IMR-90 (cell line): ENCODE measurements at regions not wholly inside any gene's neighbourhood (a gene's known extent, or its start where the extent isn't known, plus 50 kb on each side); places are given as distances from the start of the nearest gene placed in this dataset.
A peak's percentile ranks its signal among the peaks of the same experiment; 100 is the strongest.

Source experiments
- ATAC-seq: fragments of 200-7000 bp; cut with Tn5 transposase; 2 replicates; pipeline ENCODE4 v1.9.1; 2020; ENCODE audit warnings: low read depth, mild to moderate bottlenecking, moderate library complexity
- BruUV-seq: library from RNA; stranded (reverse); fragments of 400-500 nt; replicated peaks from 2 replicates; lab custom pipeline; 2021; lab: Mats Ljungman, UMichigan
- CTCF ChIA-PET: fragments of 300-600 bp; formaldehyde crosslinking; extraction: SDS; loops from one replicate; lab custom pipeline; 2021; ENCODE audit warnings: antibody characterized with exemption; lab: Yijun Ruan, JAX
- POLR2A ChIA-PET: fragments of 300-600 bp; sonication (Branson Sonifier 250); formaldehyde crosslinking; loops from one replicate; lab custom pipeline; 2022; ENCODE audit warnings: antibody characterized with exemption; ENCODE audit not compliant: unreplicated experiment; lab: Charles Lee
- DNase-seq: peaks from one replicate; pipeline ENCODE4 v3.0.0; 2013
- H2AFZ ChIP-seq: replicated peaks from 2 replicates; pipeline ENCODE3; 2013; ENCODE audit warnings: low read length, mild to moderate bottlenecking; ENCODE audit not compliant: poor library complexity
- H2AK5ac ChIP-seq: 2 replicates; pipeline ENCODE4 v1.6.1; 2013; ENCODE audit warnings: low read depth, low read length, inconsistent platforms
- H2AK9ac ChIP-seq: replicated peaks from 2 replicates; pipeline ENCODE3; 2013; ENCODE audit warnings: mild to moderate bottlenecking, low read depth, low read length, moderate library complexity; ENCODE audit not compliant: poor library complexity
- H2BK120ac ChIP-seq: 2 replicates; pipeline ENCODE4 v1.6.1; 2013; ENCODE audit warnings: low read depth, low read length, inconsistent platforms
- H2BK15ac ChIP-seq: 3 replicates; pipeline ENCODE4 v1.6.1; 2013; ENCODE audit warnings: low read depth, low read length, inconsistent platforms
- H2BK20ac ChIP-seq: 2 replicates; pipeline ENCODE4 v1.6.1; 2013; ENCODE audit warnings: low read depth, mild to moderate bottlenecking, inconsistent platforms, low read length, moderate library complexity
- H2BK5ac ChIP-seq: 2 replicates; pipeline ENCODE4 v1.6.1; 2013; ENCODE audit warnings: mild to moderate bottlenecking, low read depth, low read length, inconsistent platforms; ENCODE audit not compliant: poor library complexity, severe bottlenecking
- H3K14ac ChIP-seq: replicated peaks from 2 replicates; pipeline ENCODE4 v1.6.1; 2013; ENCODE audit warnings: low read depth, low read length, inconsistent platforms
- H3K18ac ChIP-seq: 2 replicates; pipeline ENCODE4 v1.6.1; 2013; ENCODE audit warnings: low read depth, low read length, control low read depth
- H3K23ac ChIP-seq: 2 replicates; pipeline ENCODE4 v1.6.1; 2013; ENCODE audit warnings: low read depth, low read length, inconsistent platforms
- H3K27ac ChIP-seq: 2 replicates; pipeline ENCODE4 v1.5.1; 2013; ENCODE audit warnings: mild to moderate bottlenecking, control low read depth, low read length; ENCODE audit not compliant: insufficient read depth
- H3K27me3 ChIP-seq: 2 replicates; pipeline ENCODE4 v1.6.1; 2013; ENCODE audit warnings: low read length; ENCODE audit not compliant: control insufficient read depth, insufficient read depth
- H3K36me3 ChIP-seq: 2 replicates; pipeline ENCODE4 v1.6.1; 2013; ENCODE audit warnings: low read length, mixed read lengths; ENCODE audit not compliant: control insufficient read depth, insufficient read depth
- H3K4ac ChIP-seq: 2 replicates; pipeline ENCODE4 v1.6.1; 2013; ENCODE audit warnings: low read depth, low read length, inconsistent platforms
- H3K4me1 ChIP-seq: 2 replicates; pipeline ENCODE4 v1.6.1; 2013; ENCODE audit warnings: low read length, mixed read lengths; ENCODE audit not compliant: control insufficient read depth, insufficient read depth
- H3K4me2 ChIP-seq: 2 replicates; pipeline ENCODE4 v1.6.1; 2013; ENCODE audit warnings: low read depth, mild to moderate bottlenecking, control low read depth, low read length, moderate library complexity
- H3K4me3 ChIP-seq: 2 replicates; pipeline ENCODE4 v1.5.1; 2013; ENCODE audit warnings: low read depth, mild to moderate bottlenecking, control low read depth, low read length, moderate library complexity; ENCODE audit not compliant: insufficient read depth
- H3K56ac ChIP-seq: 2 replicates; pipeline ENCODE4 v1.6.1; 2013; ENCODE audit warnings: low read length, inconsistent platforms; ENCODE audit not compliant: insufficient read depth; ENCODE audit errors: extremely low read depth
- H3K79me1 ChIP-seq, 2 experiments: 2 replicates each; pipeline ENCODE4 v1.6.1; 2013; ENCODE audit warnings: low read length in 2 of 2, inconsistent platforms in 1 of 2, low read depth in 1 of 2
- H3K9ac ChIP-seq: 2 replicates; pipeline ENCODE4 v1.6.1; 2013; ENCODE audit warnings: low read depth, low read length, control low read depth
- H3K9me1 ChIP-seq: 2 replicates; pipeline ENCODE4 v1.6.1; 2013; ENCODE audit warnings: low read length, inconsistent platforms; ENCODE audit not compliant: insufficient read depth
- H3K9me3 ChIP-seq: 2 replicates; pipeline ENCODE4 v1.6.1; 2013; ENCODE audit warnings: low read length; ENCODE audit not compliant: control insufficient read depth, insufficient read depth
- H4K20me1 ChIP-seq: 2 replicates; pipeline ENCODE4 v1.6.1; 2013; ENCODE audit warnings: low read length, inconsistent platforms; ENCODE audit not compliant: insufficient read depth
- H4K5ac ChIP-seq: 2 replicates; pipeline ENCODE4 v1.6.1; 2013; ENCODE audit warnings: mild to moderate bottlenecking, low read depth, low read length, control low read depth
- H4K8ac ChIP-seq, 2 experiments: 2 replicates each; pipeline ENCODE4 v1.6.1; 2013; ENCODE audit warnings: low read depth in 2 of 2, low read length in 2 of 2, control low read depth in 1 of 2, inconsistent platforms in 1 of 2
- H4K91ac ChIP-seq: 2 replicates; pipeline ENCODE4 v1.6.1; 2013; ENCODE audit warnings: low read depth, low read length, inconsistent platforms; ENCODE audit not compliant: insufficient read depth
- CTCF ChIP-seq: conservative IDR thresholded peaks from 2 replicates; pipeline ENCODE4 v1.5.1; 2012; ENCODE audit warnings: mild to moderate bottlenecking, low read depth, low read length, improper control_type of control experiment
- RAD21 ChIP-seq: IDR thresholded peaks from 2 replicates; pipeline ENCODE4 v1.6.1; 2012; ENCODE audit warnings: low read length, improper control_type of control experiment
- RFX5 ChIP-seq: IDR thresholded peaks from 2 replicates; pipeline ENCODE4 v1.8.0; 2012; ENCODE audit warnings: low read depth, mild to moderate bottlenecking, low read length, moderate library complexity
- SMC3 ChIP-seq: fragments of 150-350 bp; IDR thresholded peaks from 2 replicates; pipeline ENCODE4 v1.6.1; 2016; ENCODE audit warnings: low read depth, mild to moderate bottlenecking, antibody characterized with exemption, low read length, moderate library complexity
- WGBS, 2 experiments: methylation state at CpG; one replicate each; pipeline versions ENCODE4 v1.1.5 to v1.1.7; 2013; ENCODE audit warnings: missing lambda C conversion rate in 2 of 2; ENCODE audit not compliant: insufficient read length in 1 of 2; ENCODE audit errors: extremely low coverage in 2 of 2; 5-methylcytosine and 5-hydroxymethylcytosine counted together
- dilution Hi-C: fragments of 300-500 bp; cut with HindIII; formaldehyde crosslinking; loops from one replicate; pipeline ENCODE4 v1.14.3; 2018; ENCODE audit warnings: low sequenced_read_pairs; ENCODE audit not compliant: unreplicated experiment
- in situ Hi-C: fragments of 300-500 bp; cut with MboI; formaldehyde crosslinking; loops from 3 replicates; pipeline ENCODE4 v1.14.3; 2019; ENCODE audit warnings: low sequenced_read_pairs, inconsistent platforms, mixed read lengths
- intact Hi-C: fragments of 100-400 bp; cut with micrococcal nuclease; formaldehyde crosslinking; loops from 2 replicates; pipeline ENCODE4 v1.10.0; 2022

DNA sequence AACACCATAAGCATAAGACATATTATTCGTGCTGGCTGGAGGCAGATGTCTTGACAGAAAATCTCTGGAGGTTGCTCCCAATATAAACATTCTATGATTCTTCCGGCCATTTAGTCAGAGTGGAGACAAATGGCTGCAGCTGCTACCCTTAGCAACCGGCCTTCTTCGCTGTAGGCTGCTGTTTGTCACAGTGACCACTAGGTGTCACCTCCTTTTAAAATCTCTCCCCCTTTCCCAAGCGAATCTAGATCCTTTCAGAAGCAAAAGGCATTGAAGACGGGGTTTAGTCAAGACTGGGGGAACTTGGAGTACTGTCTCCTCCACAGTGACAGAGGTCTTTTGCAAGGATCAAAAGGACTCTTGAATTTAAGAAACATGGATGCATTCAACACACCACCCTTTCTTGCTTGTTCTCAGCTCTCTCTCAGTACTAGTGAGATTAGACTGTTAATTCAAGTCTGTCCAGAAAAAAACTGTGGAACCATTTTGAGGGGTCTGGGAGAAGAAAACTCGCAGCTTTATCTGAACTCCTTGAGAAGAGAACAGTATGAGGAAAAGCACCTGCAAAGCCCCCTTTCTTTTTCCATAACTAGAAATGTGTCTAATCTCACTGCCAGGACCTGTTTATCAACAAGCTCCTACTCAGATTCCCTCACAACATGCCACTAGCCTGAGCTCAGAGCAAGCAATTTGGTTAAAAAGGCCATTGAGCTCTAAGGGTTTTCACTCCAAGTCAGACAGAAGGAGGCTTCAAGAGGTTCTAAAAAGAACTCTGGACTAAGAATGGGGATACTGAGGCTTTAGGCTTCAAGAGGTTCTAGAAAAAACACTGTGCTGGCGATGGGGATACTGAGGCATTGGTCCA, 408.3 kb upstream of the PLXNA2 start:
- H3K4ac ChIP-seq: no peak overlapping the region
- no peak overlapping the region for H2AK9ac ChIP-seq
- no peak overlapping the region for H2AK5ac ChIP-seq
- no peaks in the 10 kb centered on the region for H3K9me1 ChIP-seq
- H2BK15ac ChIP-seq: no peak overlapping the region
- no peak overlapping the region for H2AFZ ChIP-seq
- H3K56ac ChIP-seq: no peak overlapping the region
- intact Hi-C loops: loop anchor here (2.0 to 5.0 kb wide), 3 partner anchors 554 to 860 kb away; no protein-coding TSS in a partner anchor
- H3K27me3 ChIP-seq: no peaks in the 10 kb centered on the region
- ChIA-PET CTCF (interaction anchor here (0.5 to 1.8 kb wide), 9 partner anchors 13 to 913 kb away, joined by 3 to 11 read pairs (median 3); no protein-coding TSS in a partner anchor), POLR2A (no interaction called here)
- no peak overlapping the region for H2BK5ac ChIP-seq
- in situ Hi-C loops: no loop called here
- H4K8ac ChIP-seq: no peak overlapping the region
- no TSS peak for BruUV-seq
- no peak overlapping the region for H3K14ac ChIP-seq
- H4K91ac ChIP-seq: no peak overlapping the region
- H3K9me3 ChIP-seq: no peaks in the 10 kb centered on the region
- H4K20me1 ChIP-seq: no peaks in the 10 kb centered on the region
- WGBS, 2 experiments: no CpG with 5 or more reads among the region's 8 CpGs
- H3K4me1 ChIP-seq: no peaks in the 10 kb centered on the region
- ATAC-seq: peak; percentile 96
- dilution Hi-C loops: no loop called here
- TF ChIP-seq RAD21 (peak; percentile 35; the same call in 1 of the 2 replicates), RFX5 (no peak), SMC3 (peak; percentile 48), CTCF (peak; percentile 73)
- H2BK20ac ChIP-seq: no peak overlapping the region
- no peak overlapping the region for H2BK120ac ChIP-seq
- H3K4me2 ChIP-seq: no peak overlapping the region
- no peak overlapping the region for H3K23ac ChIP-seq
- no peaks in the 10 kb centered on the region for H3K79me1 ChIP-seq
- no peak overlapping the region for H3K27ac ChIP-seq
- peak; percentile 66 for DNase-seq
- H4K5ac ChIP-seq: no peak overlapping the region
- no peaks in the 10 kb centered on the region for H3K36me3 ChIP-seq
- no peak overlapping the region for H3K4me3 ChIP-seq
- no peak overlapping the region for H3K18ac ChIP-seq
- no peak overlapping the region for H3K9ac ChIP-seq
